ENCODE measurements at regions not wholly inside any gene's neighbourhood (a gene's known extent, or its start where the extent isn't known, plus 50 kb on each side); places are given as distances from the start of the nearest gene placed in this dataset.
A peak's percentile ranks its signal among the peaks of the same experiment; 100 is the strongest.

DNA sequence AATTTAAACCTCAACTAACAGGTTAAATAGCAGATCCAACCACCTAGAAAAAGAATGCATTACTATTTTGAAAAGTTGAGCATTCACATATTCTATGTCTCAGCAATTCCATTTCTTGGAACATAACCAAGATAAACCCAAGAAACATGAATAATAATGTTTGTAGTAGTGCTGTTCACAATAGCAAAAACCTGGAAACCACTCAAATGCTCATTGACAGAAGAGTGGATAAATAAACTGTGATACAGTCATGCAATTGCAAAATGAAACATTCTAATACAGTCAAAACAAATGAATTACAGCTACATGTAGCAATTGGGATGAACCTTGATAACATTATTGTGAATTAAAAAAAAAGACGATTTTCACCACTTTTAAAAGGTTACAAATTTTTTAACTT lies 162.8 kb upstream of the TMEM45B start:
- no peak overlapping the region for H3K4me3 ChIP-seq
- no peaks in the 10 kb centered on the region for H3K4me1 ChIP-seq
- no peak overlapping the region for H3K4me2 ChIP-seq
- no peak overlapping the region for H3K27ac ChIP-seq
- H4K20me1 ChIP-seq = no peaks in the 10 kb centered on the region
- no peaks in the 10 kb centered on the region for H3K27me3 ChIP-seq
- no peak for TF ChIP-seq Cebpa-rat (IDR thresholded peaks at IDR 0.05)
- H3K9me3 ChIP-seq = peaks cover 27% of the 10 kb centered on the region
- no peak overlapping the region for H3K9ac ChIP-seq
- H3K36me3 ChIP-seq = no peaks in the 10 kb centered on the region

GRCh38 chr11:129655247-129655832 lies 160.3 kb upstream of the TMEM45B start:
- Histone ChIP-seq H4K20me1 (no peaks in the 10 kb centered on the region), H3K27me3 (no peaks in the 10 kb centered on the region), H3K36me3 (no peaks in the 10 kb centered on the region), H3K9me3 (peaks cover 27% of the 10 kb centered on the region), H3K9ac (no peak overlapping the region), H3K27ac (no peak overlapping the region), H3K4me2 (no peak overlapping the region), H3K4me1 (no peaks in the 10 kb centered on the region), H3K4me3 (no peak overlapping the region)
- no peak for TF ChIP-seq Cebpa-rat (IDR thresholded peaks at IDR 0.05)

DNA sequence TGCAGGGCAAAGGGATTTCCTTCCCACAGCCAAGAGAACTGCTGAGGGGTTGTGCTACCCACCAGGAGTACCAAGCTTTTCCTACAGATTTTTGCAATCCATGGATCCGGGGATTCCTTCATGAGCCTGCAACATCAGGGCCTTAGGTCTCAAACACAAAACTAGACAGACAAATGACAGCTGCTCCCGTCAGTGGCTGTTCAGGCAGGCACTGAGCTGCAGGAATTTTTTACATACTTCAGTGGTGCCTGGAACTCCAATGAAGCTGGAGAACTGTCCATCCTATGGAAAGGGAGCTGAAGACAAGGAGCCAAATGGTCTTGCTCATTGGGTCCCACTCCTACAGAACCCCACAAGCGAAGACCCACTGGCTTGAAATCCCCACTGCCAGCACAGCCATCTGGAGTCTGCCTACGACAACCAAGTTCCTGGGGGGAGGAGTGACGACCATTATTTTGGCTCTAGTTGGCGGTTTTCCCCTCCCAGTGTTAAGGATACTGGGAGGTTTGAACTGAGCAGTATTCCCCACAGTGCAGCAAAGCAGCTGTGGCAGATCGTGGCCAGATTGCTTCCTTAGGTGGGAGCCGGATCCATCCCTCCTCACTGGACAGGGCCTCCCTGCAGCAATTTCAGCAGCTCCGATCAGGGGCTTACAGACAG lies 157.7 kb upstream of the TMEM45B start:
- Histone ChIP-seq H3K9me3 (peaks cover 34% of the 10 kb centered on the region), H3K27ac (no peak overlapping the region), H4K20me1 (no peaks in the 10 kb centered on the region), H3K36me3 (no peaks in the 10 kb centered on the region), H3K9ac (no peak overlapping the region), H3K4me1 (no peaks in the 10 kb centered on the region), H3K4me2 (no peak overlapping the region), H3K4me3 (no peak overlapping the region), H3K27me3 (no peaks in the 10 kb centered on the region)
- no peak for TF ChIP-seq Cebpa-rat (IDR thresholded peaks at IDR 0.05)

- no peak overlapping the region for H3K27ac ChIP-seq
- no peak overlapping the region for H3K4me3 ChIP-seq
- no peak overlapping the region for H3K9ac ChIP-seq
- no peak for TF ChIP-seq Cebpa-rat (IDR thresholded peaks at IDR 0.05)
- no peaks in the 10 kb centered on the region for H3K27me3 ChIP-seq
- no peaks in the 10 kb centered on the region for H3K36me3 ChIP-seq
- H3K4me2 ChIP-seq = no peak overlapping the region
- peaks cover 34% of the 10 kb centered on the region for H3K9me3 ChIP-seq
- no peaks in the 10 kb centered on the region for H4K20me1 ChIP-seq
- H3K4me1 ChIP-seq = no peaks in the 10 kb centered on the region
These were observed 157.2 kb upstream of the TMEM45B start for GRCh38 chr11:129658526-129658867.

- Histone ChIP-seq H3K27ac (no peak overlapping the region), H3K4me3 (no peak overlapping the region), H3K4me1 (no peaks in the 10 kb centered on the region), H3K9me3 (no peaks in the 10 kb centered on the region), H3K27me3 (no peaks in the 10 kb centered on the region), H3K9ac (no peak overlapping the region), H3K36me3 (no peaks in the 10 kb centered on the region), H3K4me2 (no peak overlapping the region), H4K20me1 (no peaks in the 10 kb centered on the region)
- no peak for TF ChIP-seq Cebpa-rat (IDR thresholded peaks at IDR 0.05)
These were observed 134.7 kb upstream of the TMEM45B start for GRCh38 chr11:129680907-129681306.

- no peak overlapping the region for H3K4me2 ChIP-seq
These were observed 134.1 kb upstream of the TMEM45B start for GRCh38 chr11:129681344-129682114.

DNA sequence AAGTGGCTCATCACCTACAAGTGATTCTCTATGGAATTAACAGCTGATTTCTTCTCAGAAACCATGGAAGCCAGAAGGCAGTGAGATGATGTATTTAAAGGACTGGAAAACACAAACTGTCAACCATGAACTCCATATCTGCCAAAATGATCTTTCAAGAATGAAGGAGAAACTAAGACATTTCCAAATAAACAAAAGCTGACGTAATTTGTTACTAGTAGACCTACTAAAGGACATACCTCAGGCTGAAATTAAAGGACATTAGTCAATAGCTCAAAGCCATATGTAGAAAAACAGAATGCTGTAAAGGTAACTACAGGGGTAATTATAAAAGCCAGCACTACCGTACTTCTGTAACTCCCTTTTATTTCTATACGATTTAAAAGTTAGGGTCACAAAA lies 129.4 kb upstream of the TMEM45B start:
- no peak overlapping the region for H3K27ac ChIP-seq
- TF ChIP-seq Cebpa-rat (IDR thresholded peaks at IDR 0.05) = no peak
- no peak overlapping the region for H3K9ac ChIP-seq
- no peaks in the 10 kb centered on the region for H3K36me3 ChIP-seq
- no peaks in the 10 kb centered on the region for H4K20me1 ChIP-seq
- H3K9me3 ChIP-seq = no peaks in the 10 kb centered on the region
- H3K4me2 ChIP-seq = no peak overlapping the region
- H3K4me3 ChIP-seq = no peak overlapping the region
- H3K4me1 ChIP-seq = no peaks in the 10 kb centered on the region
- H3K27me3 ChIP-seq = no peaks in the 10 kb centered on the region

More at GRCh38 chr11:129681344-129682114, 134.1 kb upstream of the TMEM45B start:
- no peak for TF ChIP-seq Cebpa-rat (IDR thresholded peaks at IDR 0.05)
- H3K27me3 ChIP-seq = no peaks in the 10 kb centered on the region
- no peaks in the 10 kb centered on the region for H4K20me1 ChIP-seq
- no peak overlapping the region for H3K27ac ChIP-seq
- H3K4me3 ChIP-seq = no peak overlapping the region
- no peaks in the 10 kb centered on the region for H3K9me3 ChIP-seq
- H3K4me1 ChIP-seq = no peaks in the 10 kb centered on the region
- H3K9ac ChIP-seq = no peak overlapping the region
- H3K36me3 ChIP-seq = no peaks in the 10 kb centered on the region

- Histone ChIP-seq H3K36me3 (no peaks in the 10 kb centered on the region), H3K4me1 (peaks cover 15% of the 10 kb centered on the region), H3K9me3 (no peaks in the 10 kb centered on the region), H4K20me1 (no peaks in the 10 kb centered on the region), H3K4me2 (no peak overlapping the region), H3K9ac (no peak overlapping the region), H3K4me3 (no peak overlapping the region), H3K27ac (no peak overlapping the region), H3K27me3 (no peaks in the 10 kb centered on the region)
- TF ChIP-seq Cebpa-rat (IDR thresholded peaks at IDR 0.05) = no peak
These were observed 124.5 kb upstream of the TMEM45B start for GRCh38 chr11:129691142-129691541.

DNA sequence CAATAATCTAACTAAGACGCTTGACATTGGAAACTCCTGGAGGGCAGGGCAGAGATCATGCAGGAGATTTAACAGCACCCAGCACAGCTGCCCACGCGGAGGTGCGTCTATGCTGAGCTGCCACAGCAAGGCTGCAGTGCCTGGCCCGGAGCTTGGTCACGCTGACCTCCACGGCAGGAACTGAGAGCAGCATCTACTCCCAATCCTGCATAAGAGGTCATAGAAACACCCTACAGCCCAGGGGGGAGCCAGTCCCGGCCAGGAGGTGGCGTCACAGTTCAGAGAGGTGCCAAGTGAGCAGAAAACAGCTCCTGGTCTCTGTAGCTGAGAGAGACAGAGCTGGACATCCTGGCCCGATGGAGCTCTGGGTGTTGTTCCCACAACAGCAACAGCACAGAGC lies 121.1 kb upstream of the TMEM45B start:
- H3K4me1 ChIP-seq = peaks cover 15% of the 10 kb centered on the region
- peak overlapping the region; percentile 83; the same call in 1 of the 2 replicates for H3K4me2 ChIP-seq
- no peak overlapping the region for H3K9ac ChIP-seq
- no peaks in the 10 kb centered on the region for H3K9me3 ChIP-seq
- no peaks in the 10 kb centered on the region for H3K36me3 ChIP-seq
- no peak overlapping the region for H3K27ac ChIP-seq
- no peak for TF ChIP-seq Cebpa-rat (IDR thresholded peaks at IDR 0.05)
- H4K20me1 ChIP-seq = no peaks in the 10 kb centered on the region
- H3K4me3 ChIP-seq = no peak overlapping the region
- H3K27me3 ChIP-seq = no peaks in the 10 kb centered on the region

DNA sequence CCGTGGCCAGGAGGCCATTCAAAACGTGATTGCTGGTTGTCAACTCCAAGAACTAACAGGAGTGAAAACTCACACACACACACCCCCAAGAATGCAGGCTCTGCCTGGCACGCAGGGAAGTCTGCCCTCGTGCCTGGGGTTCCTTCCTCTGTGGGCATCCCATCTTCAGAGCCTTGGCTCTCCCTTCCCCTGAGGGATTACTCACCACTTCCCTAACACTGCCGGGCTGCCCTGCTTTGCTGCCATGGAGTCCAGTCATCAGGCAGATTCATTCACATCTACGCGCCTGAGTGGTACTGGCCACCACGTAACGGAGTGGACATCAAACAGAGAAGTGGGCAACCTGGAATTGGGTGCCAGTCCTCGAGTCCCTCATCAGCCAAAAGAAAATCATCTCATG lies 120.7 kb upstream of the TMEM45B start:
- H3K27ac ChIP-seq = no peak overlapping the region
- H3K4me2 ChIP-seq = peak overlapping the region; percentile 83
- H4K20me1 ChIP-seq = no peaks in the 10 kb centered on the region
- no peaks in the 10 kb centered on the region for H3K27me3 ChIP-seq
- no peaks in the 10 kb centered on the region for H3K9me3 ChIP-seq
- H3K4me3 ChIP-seq = no peak overlapping the region
- no peak for TF ChIP-seq Cebpa-rat (IDR thresholded peaks at IDR 0.05)
- H3K36me3 ChIP-seq = no peaks in the 10 kb centered on the region
- H3K4me1 ChIP-seq = peaks cover 15% of the 10 kb centered on the region
- H3K9ac ChIP-seq = no peak overlapping the region
